ENCODE measurements at regions not wholly inside any gene's neighbourhood (a gene's known extent, or its start where the extent isn't known, plus 50 kb on each side); places are given as distances from the start of the nearest gene placed in this dataset.
"Not testable (repeated sequence)": the region's sequence is repeated elsewhere in the genome, so short reads cannot be mapped to it uniquely, and the experiment has no call there.

DNA sequence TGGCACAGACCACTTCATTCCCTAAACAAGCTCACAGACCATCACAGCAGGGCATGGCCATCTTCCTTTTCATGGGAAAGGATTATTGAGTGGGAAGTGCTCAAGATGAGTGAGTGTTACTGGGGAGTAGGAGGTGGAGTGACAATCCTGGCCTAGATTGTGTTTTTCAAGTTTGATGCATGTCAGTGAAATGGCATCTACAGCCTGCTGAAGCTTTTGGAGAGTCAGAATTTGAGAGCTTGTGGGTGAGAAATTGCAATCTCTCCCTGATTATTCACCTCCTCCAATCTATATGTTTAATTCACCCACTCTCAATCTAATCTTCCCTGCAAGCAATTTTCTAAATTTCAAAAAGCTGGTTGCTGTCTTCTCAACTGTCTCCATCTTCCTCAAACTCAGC is 156.1 kb upstream of the G2E3 start:
- no peak overlapping the region for H3K27ac Mint-ChIP-seq
- no peak overlapping the region for H3K4me3 Mint-ChIP-seq
- intact Hi-C loops (cut with micrococcal nuclease): no loop called here
- H3K27me3 Mint-ChIP-seq: peaks cover 2% of the 10 kb centered on the region
- no peaks in the 10 kb centered on the region for H3K36me3 Mint-ChIP-seq (ENCODE audit: low read depth)
- H3K4me1 Mint-ChIP-seq (ENCODE audit: low read depth): no peaks in the 10 kb centered on the region
- no peaks in the 10 kb centered on the region for H3K9me3 Mint-ChIP-seq

DNA sequence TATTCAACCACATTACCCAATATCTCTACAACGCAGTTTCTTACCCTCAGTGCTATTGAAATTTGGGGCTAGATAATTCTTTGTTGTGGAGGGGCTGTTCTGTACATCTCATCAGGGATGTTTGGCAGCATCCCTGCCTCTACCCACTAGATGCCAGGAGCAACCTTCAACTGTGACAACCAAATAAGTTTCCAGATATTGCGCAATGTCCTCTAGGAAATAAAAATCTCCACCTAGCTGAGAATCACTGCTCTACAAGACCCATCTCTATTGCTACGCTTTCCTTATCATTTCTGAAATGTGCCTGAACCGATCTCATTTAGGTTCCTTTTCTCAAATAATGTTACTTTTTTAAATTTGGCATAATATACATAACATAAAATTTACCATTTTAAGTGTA is 155.2 kb upstream of the G2E3 start:
- Mint-ChIP-seq H3K27ac (no peak overlapping the region), H3K9me3 (no peaks in the 10 kb centered on the region), H3K4me3 (no peak overlapping the region), H3K4me1 (ENCODE audit: low read depth) (no peaks in the 10 kb centered on the region), H3K27me3 (peaks cover 2% of the 10 kb centered on the region), H3K36me3 (ENCODE audit: low read depth) (no peaks in the 10 kb centered on the region)
- intact Hi-C loops (cut with micrococcal nuclease): no loop called here

DNA sequence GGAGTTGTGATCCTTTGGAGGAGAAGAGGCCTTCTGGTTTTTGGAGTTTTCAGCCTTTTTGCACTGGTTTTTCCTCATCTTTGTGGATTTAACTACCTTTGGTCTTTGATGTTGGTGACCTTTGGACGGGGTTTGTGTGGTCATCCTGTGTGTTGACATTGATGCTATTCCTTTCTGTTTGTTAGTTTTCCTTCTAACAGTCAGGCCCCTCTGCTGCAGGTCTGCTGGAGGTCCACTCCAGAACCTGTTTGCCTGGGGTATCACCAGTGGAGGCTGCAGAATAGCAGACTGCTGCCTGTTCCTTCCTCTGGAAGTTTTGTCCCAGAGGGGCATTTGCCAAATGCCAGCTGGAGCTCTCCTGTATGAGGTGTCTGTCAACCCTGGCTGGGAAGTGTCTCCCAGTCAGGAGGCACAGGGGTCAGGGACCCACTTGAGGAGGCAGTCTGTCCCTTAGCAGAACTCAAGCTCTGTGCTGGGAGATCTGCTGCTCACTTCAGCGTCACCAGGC is 149.4 kb upstream of the G2E3 start:
- H3K4me3 Mint-ChIP-seq; H3K36me3 Mint-ChIP-seq (ENCODE audit: low read depth); H3K27ac Mint-ChIP-seq; H3K27me3 Mint-ChIP-seq; intact Hi-C loops (cut with micrococcal nuclease); H3K4me1 Mint-ChIP-seq (ENCODE audit: low read depth): not testable (repeated sequence)
- peaks cover 14% of the 10 kb centered on the region for H3K9me3 Mint-ChIP-seq

DNA sequence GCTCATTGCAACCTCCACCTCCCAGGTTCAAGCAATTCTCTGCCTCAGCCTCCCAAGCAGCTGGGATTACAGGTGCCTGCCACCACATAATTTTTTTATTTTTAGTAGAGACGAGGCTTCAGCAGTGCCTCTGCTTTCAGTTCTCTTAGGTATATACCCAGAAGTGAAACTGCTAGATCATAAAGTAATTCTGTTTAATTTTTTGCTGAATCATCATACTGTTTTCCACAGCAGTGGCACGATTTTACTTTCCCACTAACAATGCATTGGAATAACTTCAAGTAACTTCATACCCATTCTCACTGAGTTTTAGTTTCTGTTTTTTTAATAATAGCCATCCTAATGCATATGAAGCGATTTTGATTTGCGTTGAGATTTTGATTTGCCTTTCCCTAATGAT is 148.0 kb upstream of the G2E3 start:
- H3K27me3 Mint-ChIP-seq: no peaks in the 10 kb centered on the region
- intact Hi-C loops (cut with micrococcal nuclease): no loop called here
- H3K9me3 Mint-ChIP-seq: peaks cover 14% of the 10 kb centered on the region
- H3K4me1 Mint-ChIP-seq (ENCODE audit: low read depth): peaks cover 8% of the 10 kb centered on the region
- H3K36me3 Mint-ChIP-seq (ENCODE audit: low read depth): no peaks in the 10 kb centered on the region
- no peak overlapping the region for H3K4me3 Mint-ChIP-seq
- H3K27ac Mint-ChIP-seq: peak overlapping the region; percentile 75

DNA sequence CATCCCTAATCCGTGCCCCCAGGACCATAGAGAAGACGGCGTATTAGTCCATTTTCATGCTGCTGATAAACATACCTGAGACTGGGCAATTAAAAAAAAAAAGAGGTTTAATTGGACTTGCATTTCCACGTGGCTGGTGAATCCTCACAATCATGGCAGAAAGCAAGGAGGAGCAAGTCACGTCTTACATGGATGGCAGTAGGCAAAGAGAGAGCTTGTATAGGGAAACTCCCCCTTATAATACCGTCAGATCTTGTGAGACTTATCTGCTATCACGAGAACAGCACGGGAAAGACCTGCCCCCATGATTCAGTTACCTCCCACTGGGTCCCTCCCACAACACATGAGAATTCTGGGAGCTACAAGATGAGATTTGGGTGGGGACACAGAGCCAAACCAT is 145.8 kb upstream of the G2E3 start:
- H3K27ac Mint-ChIP-seq; H3K4me3 Mint-ChIP-seq; H3K4me1 Mint-ChIP-seq (ENCODE audit: low read depth); H3K36me3 Mint-ChIP-seq (ENCODE audit: low read depth); intact Hi-C loops (cut with micrococcal nuclease); H3K27me3 Mint-ChIP-seq: not testable (repeated sequence)
- H3K9me3 Mint-ChIP-seq: peaks cover 14% of the 10 kb centered on the region

DNA sequence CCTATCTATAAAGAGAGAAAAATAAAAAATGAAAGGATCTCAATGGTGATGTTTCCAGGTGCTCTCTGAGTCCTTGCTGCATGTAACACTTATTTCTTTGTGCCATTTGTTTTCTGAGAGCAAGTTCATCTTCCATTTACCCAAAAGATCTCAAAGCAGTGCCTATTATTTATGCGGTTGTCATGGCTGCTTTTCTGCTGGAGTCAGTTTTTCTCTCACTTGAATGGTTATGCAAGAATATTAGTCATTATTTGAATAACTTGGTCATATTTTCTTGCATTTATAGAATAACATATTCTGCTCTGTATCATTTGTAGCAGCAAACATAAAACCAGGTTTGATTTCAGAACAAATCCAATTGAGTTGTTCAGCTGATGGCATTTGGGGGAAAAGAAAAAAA is 141.8 kb upstream of the G2E3 start:
- Mint-ChIP-seq H3K27ac (no peak overlapping the region), H3K27me3 (no peaks in the 10 kb centered on the region), H3K4me1 (ENCODE audit: low read depth) (no peaks in the 10 kb centered on the region), H3K9me3 (peaks cover 14% of the 10 kb centered on the region), H3K4me3 (no peak overlapping the region), H3K36me3 (ENCODE audit: low read depth) (no peaks in the 10 kb centered on the region)
- intact Hi-C loops (cut with micrococcal nuclease): no loop called here

DNA sequence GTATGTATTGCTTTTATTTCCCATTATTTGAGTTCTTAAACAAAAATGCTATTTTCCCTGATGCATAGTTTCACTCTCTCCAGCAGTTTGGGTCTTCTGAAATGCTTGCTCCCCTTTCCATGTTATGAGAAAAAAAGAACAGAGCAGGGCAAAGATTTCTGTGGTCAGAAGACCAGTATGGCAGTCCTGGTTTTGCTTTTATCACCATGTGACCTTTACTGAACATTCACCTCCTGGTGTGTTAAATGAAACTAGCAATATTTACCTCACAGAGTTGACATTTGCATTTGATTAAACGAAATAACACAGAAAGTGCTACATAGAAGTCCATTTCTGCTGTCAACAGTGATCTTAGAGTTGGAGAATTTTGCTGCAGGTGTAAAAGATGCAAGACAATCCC is 141.0 kb upstream of the G2E3 start:
- intact Hi-C loops (cut with micrococcal nuclease): no loop called here
- Mint-ChIP-seq H3K4me1 (ENCODE audit: low read depth) (no peaks in the 10 kb centered on the region), H3K27me3 (no peaks in the 10 kb centered on the region), H3K27ac (no peak overlapping the region), H3K9me3 (peaks cover 5% of the 10 kb centered on the region), H3K36me3 (ENCODE audit: low read depth) (no peaks in the 10 kb centered on the region), H3K4me3 (no peak overlapping the region)

DNA sequence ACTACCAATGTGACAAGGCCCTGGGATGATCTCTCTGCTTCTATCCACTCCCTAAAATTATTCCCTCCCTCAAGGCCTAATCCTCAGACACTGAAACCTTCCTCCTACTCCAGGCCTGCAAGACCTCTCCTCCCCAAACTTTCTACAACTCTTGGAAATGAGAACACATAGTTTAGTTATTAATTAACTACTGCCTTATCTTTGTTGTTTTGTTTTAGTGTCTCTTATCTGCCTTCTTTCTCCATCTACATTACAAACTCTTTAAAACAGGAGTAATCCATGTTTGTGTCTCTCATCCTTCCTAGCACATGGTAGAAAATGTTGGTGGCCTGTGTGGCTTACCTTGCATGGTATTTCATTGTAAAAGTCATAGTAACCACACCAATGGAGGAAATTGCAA is 139.9 kb upstream of the G2E3 start:
- no peak overlapping the region for H3K4me3 Mint-ChIP-seq
- H3K36me3 Mint-ChIP-seq (ENCODE audit: low read depth): no peaks in the 10 kb centered on the region
- intact Hi-C loops (cut with micrococcal nuclease): no loop called here
- peaks cover 3% of the 10 kb centered on the region for H3K27me3 Mint-ChIP-seq
- H3K4me1 Mint-ChIP-seq (ENCODE audit: low read depth): no peaks in the 10 kb centered on the region
- no peaks in the 10 kb centered on the region for H3K9me3 Mint-ChIP-seq
- H3K27ac Mint-ChIP-seq: no peak overlapping the region

DNA sequence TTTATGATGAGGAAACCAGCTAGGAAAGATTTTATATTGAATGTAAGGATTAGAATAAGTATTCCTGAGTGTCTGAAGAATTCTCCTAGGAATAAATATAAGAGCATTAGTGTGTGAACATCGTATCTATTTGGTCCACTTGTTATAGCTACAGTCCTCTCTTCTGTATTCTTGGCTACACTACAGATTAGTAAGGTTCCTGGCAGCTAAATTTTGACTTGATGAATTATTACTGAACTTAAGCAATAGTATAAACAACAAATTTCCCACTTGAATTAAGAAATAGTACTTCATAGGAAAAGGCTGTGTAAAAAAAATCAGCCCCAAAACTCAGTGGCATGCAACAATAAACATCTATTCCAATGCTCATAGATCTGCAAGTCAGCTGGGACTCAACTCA is 138.4 kb upstream of the G2E3 start:
- no peak overlapping the region for H3K4me3 Mint-ChIP-seq
- H3K9me3 Mint-ChIP-seq: no peaks in the 10 kb centered on the region
- intact Hi-C loops (cut with micrococcal nuclease): no loop called here
- peaks cover 8% of the 10 kb centered on the region for H3K27me3 Mint-ChIP-seq
- no peak overlapping the region for H3K27ac Mint-ChIP-seq
- H3K4me1 Mint-ChIP-seq (ENCODE audit: low read depth): no peaks in the 10 kb centered on the region
- no peaks in the 10 kb centered on the region for H3K36me3 Mint-ChIP-seq (ENCODE audit: low read depth)

DNA sequence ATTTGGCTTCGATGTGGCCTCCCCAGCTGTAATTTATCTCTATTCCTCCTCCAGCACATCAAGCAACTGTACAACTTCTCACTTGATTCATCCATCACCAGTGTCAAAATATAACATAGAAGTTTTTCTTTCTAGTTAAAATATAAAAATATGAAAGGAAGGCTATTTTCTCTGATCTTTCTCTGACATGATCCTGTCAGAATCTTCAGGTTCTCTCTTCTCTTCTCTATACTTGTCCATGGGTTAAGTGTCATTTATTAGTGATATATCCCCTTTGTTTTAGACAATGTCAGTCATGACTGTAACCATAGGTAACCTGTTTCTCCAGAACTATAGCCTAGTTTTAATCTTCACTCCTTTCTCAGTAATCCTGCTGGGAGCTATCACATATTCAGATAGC is 132.5 kb upstream of the G2E3 start:
- intact Hi-C loops (cut with micrococcal nuclease): no loop called here

DNA sequence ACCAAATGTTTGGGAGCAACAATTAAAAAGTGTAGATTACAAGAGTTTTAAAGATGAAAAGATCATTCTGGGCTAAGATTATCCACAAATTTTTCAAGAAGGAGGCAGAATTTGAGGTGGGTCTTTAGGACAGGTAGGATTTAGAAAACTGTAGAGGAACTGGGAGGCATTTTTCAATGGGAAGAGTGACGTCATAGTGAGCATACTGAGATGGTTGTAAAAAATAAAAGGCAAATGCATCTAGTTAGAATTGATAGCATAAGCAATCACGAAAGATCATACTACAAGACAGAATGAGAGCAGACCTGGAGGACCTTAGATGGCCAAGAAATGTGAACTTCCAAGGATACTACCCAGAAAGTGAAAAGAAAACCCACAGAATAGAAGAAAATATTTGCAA is 131.6 kb upstream of the G2E3 start:
- Mint-ChIP-seq H3K9me3 (no peaks in the 10 kb centered on the region), H3K27me3 (peaks cover 12% of the 10 kb centered on the region), H3K36me3 (ENCODE audit: low read depth) (no peaks in the 10 kb centered on the region), H3K4me1 (ENCODE audit: low read depth) (no peaks in the 10 kb centered on the region), H3K27ac (no peak overlapping the region), H3K4me3 (no peak overlapping the region)
- intact Hi-C loops (cut with micrococcal nuclease): no loop called here

More for the DNA sequence above, 132.5 kb upstream of the G2E3 start:
- Mint-ChIP-seq H3K36me3 (ENCODE audit: low read depth) (no peaks in the 10 kb centered on the region), H3K27me3 (peaks cover 12% of the 10 kb centered on the region), H3K27ac (no peak overlapping the region), H3K4me1 (ENCODE audit: low read depth) (no peaks in the 10 kb centered on the region), H3K4me3 (no peak overlapping the region), H3K9me3 (no peaks in the 10 kb centered on the region)

DNA sequence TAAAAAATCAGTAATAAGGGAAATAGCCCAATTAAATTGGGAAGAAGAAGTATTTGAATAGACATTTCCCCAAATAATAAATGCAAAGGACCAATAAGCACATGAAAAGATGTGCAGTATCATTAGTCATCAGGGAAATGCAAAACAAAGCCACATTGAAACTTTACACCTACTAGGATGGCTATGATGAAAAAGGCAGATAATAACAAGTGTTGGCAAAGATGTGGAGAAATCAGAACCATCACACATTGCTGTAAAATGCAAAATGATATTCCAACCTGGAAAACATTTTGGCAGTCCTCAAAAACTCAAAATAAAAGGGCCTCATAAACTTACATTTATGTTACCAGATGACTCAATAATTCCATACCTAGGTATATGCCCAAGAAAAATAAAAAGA is 131.1 kb upstream of the G2E3 start:
- Mint-ChIP-seq H3K4me1 (ENCODE audit: low read depth) (no peaks in the 10 kb centered on the region), H3K27ac (no peak overlapping the region)
- intact Hi-C loops (cut with micrococcal nuclease): no loop called here

DNA sequence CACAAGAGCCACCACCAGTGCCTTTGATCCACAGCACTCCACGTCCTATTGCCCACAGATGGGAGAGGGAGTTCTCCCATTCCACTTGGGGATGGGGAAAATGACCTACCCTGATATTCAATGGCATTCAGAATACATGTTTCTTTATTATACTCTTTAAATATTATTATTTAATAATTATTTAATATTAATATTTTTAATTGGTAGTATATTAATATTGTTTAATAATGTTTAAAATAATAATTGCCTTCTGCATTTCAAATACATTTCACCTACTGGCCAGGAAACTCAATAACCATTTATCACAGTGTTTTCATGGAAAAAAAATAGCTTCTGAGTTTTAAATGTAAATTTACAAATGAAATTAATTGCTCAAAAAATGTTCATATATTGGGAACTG is 127.4 kb upstream of the G2E3 start:
- no peaks in the 10 kb centered on the region for H3K4me1 Mint-ChIP-seq (ENCODE audit: low read depth)
- H3K9me3 Mint-ChIP-seq: no peaks in the 10 kb centered on the region
- H3K36me3 Mint-ChIP-seq (ENCODE audit: low read depth): no peaks in the 10 kb centered on the region
- H3K4me3 Mint-ChIP-seq: no peak overlapping the region
- intact Hi-C loops (cut with micrococcal nuclease): no loop called here
- peaks cover 4% of the 10 kb centered on the region for H3K27me3 Mint-ChIP-seq
- H3K27ac Mint-ChIP-seq: no peak overlapping the region

More for the DNA sequence above, 131.1 kb upstream of the G2E3 start:
- no peaks in the 10 kb centered on the region for H3K36me3 Mint-ChIP-seq (ENCODE audit: low read depth)
- H3K9me3 Mint-ChIP-seq: no peaks in the 10 kb centered on the region
- peaks cover 12% of the 10 kb centered on the region for H3K27me3 Mint-ChIP-seq
- H3K4me3 Mint-ChIP-seq: no peak overlapping the region

DNA sequence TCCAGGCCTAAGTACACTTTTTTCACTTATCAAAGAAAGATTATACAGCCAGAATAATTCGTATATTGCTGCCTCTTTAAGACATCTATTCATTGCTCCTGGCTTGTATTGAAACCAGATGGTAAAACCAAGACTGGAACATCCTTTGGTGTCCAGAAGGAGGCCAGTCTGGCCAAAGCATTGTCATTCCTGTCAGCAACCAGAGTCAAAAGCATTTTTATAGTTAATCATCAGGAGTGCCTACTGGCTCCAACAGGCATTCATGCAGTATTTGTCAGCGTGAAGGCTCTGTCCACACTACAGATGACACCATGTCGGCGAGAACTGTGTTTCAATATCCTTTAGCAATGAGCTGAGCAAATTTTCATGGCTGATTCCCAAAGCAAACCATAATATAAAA is 118.0 kb upstream of the G2E3 start:
- H3K4me3 Mint-ChIP-seq: no peak overlapping the region
- no peaks in the 10 kb centered on the region for H3K9me3 Mint-ChIP-seq
- H3K27me3 Mint-ChIP-seq: peaks cover 7% of the 10 kb centered on the region
- no peaks in the 10 kb centered on the region for H3K4me1 Mint-ChIP-seq (ENCODE audit: low read depth)
- no peaks in the 10 kb centered on the region for H3K36me3 Mint-ChIP-seq (ENCODE audit: low read depth)
- no peak overlapping the region for H3K27ac Mint-ChIP-seq
- intact Hi-C loops (cut with micrococcal nuclease): no loop called here

DNA sequence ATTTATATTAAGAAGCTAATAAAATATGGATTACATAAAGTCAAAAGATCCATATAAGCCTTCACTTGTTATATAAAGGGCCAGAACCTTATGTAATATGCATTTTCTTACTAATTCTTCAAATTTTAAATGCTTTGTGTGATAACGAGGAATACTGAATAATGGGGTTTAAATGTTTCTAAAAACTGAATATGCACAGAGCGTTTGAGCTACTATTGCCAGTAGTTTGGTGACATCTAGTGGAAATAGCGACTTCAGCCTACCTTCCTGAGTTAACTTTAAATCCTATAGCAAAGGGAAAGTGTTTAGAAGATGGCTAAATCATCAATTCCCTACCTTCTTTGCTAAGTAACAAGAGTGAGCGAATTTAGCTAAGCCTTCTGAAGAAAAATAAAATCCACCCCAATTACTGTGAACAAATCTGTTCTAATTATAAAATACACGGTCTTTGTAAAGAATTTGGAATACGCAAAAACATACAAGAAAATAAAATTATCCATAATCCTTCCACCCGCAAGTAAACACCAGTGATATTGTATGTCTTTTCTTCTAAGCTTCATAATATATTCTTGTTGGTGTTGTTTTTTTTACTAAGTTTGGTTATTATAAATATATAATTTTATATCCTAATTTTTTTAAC is 115.5 kb upstream of the G2E3 start:
- Mint-ChIP-seq H3K4me1 (ENCODE audit: low read depth) (no peaks in the 10 kb centered on the region), H3K36me3 (ENCODE audit: low read depth) (no peaks in the 10 kb centered on the region), H3K27ac (no peak overlapping the region), H3K9me3 (no peaks in the 10 kb centered on the region), H3K27me3 (peaks cover 9% of the 10 kb centered on the region), H3K4me3 (no peak overlapping the region)
- intact Hi-C loops (cut with micrococcal nuclease): loop anchor here (2.0 kb wide), 1 partner anchor 69 kb away; no protein-coding TSS in a partner anchor

All from dendritic cell treated with granulocyte-macrophage colony-stimulating factor and Interleukin-4, amounts not matched to agents 40 ng/mL and 50 ng/mL, for 4 days (primary cell).